22Rv1 (cell line): ENCODE measurements at regions not wholly inside any gene's neighbourhood (a gene's known extent, or its start where the extent isn't known, plus 50 kb on each side); places are given as distances from the start of the nearest gene placed in this dataset.

Source experiments
- ZFX ChIP-seq: fragments of 450-650 bp; IDR thresholded peaks from 2 replicates; pipeline ENCODE4 v1.6.1; 2017; ENCODE audit warnings: antibody characterized with exemption, borderline replicate concordance
- TF ChIP-seq, protein P1 (sequence below): fragments of 450-650 bp; IDR thresholded peaks from 2 replicates; pipeline ENCODE4 v1.5.1; 2017; ENCODE audit warnings: mild to moderate bottlenecking

DNA sequence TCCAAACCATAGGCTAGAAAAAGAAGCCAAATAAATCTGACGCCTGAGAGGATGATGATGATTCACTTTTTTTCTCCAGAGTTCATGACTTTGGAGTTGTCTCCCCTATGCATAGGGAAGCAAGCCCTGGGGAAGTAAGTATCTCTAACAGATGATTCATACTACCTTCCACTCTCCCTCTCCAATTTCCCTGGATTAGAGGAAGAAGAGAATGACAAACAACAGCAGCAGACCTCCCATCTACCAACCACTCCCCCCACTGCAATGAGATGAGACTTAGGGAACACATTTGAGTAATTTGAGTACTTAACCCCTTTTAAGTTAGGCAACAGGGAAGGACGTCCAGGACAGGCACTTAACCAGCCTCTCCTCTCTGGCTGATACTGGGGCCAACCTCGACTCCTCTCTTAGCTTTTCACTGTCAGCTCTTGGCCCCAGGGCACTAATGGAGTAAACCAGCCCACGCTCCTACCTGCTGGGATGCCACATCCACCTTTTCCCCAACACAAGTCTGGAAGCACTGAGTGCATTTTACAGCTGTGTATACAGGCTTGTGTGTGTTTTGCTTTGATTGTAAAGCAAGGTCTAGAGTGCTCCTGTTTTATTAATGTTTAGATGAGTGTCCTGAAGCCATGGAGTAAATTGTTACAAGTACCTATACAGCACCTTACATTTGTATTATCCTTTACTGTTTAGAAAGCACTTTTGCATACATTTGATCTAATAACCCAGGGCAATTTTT, 180.7 kb downstream of the PHLDA1 start:
- TF ChIP-seq, protein P1, sequence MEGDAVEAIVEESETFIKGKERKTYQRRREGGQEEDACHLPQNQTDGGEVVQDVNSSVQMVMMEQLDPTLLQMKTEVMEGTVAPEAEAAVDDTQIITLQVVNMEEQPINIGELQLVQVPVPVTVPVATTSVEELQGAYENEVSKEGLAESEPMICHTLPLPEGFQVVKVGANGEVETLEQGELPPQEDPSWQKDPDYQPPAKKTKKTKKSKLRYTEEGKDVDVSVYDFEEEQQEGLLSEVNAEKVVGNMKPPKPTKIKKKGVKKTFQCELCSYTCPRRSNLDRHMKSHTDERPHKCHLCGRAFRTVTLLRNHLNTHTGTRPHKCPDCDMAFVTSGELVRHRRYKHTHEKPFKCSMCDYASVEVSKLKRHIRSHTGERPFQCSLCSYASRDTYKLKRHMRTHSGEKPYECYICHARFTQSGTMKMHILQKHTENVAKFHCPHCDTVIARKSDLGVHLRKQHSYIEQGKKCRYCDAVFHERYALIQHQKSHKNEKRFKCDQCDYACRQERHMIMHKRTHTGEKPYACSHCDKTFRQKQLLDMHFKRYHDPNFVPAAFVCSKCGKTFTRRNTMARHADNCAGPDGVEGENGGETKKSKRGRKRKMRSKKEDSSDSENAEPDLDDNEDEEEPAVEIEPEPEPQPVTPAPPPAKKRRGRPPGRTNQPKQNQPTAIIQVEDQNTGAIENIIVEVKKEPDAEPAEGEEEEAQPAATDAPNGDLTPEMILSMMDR: no peak
- no peak for TF ChIP-seq ZFX
